SJCRH30 (cell line): ENCODE measurements at regions not wholly inside any gene's neighbourhood (a gene's known extent, or its start where the extent isn't known, plus 50 kb on each side); places are given as distances from the start of the nearest gene placed in this dataset.

Source experiments
- DNase-seq, 2 experiments: peaks; one replicate each; pipeline ENCODE4 v3.0.0-alpha.2; 2015 to 2020
- H3K27ac ChIP-seq: fragments of 250-450 bp; sonication (Bioruptor Pico); 2 replicates; pipeline ENCODE4 v1.5.1; 2020; ENCODE audit warnings: mild to moderate bottlenecking, moderate library complexity
- H3K27me3 ChIP-seq: fragments of 250-450 bp; sonication (Bioruptor Pico); 2 replicates; pipeline ENCODE4 v1.5.1; 2020; ENCODE audit warnings: mild to moderate bottlenecking, moderate library complexity
- H3K36me3 ChIP-seq: fragments of 250-450 bp; sonication (Bioruptor Pico); 2 replicates; pipeline ENCODE4 v1.5.1; 2020; ENCODE audit warnings: mild to moderate bottlenecking, moderate library complexity
- H3K4me1 ChIP-seq: fragments of 250-450 bp; sonication (Bioruptor Pico); 2 replicates; pipeline ENCODE4 v1.5.1; 2020; ENCODE audit warnings: mild to moderate bottlenecking, moderate library complexity
- H3K4me3 ChIP-seq: fragments of 250-450 bp; sonication (Bioruptor Pico); 2 replicates; pipeline ENCODE4 v1.5.1; 2020; ENCODE audit warnings: mild to moderate bottlenecking, moderate library complexity
- H3K9me3 ChIP-seq: fragments of 250-450 bp; sonication (Bioruptor Pico); replicated peaks from 2 replicates; pipeline ENCODE4 v1.5.1; 2020; ENCODE audit warnings: mild to moderate bottlenecking, moderate library complexity

DNA sequence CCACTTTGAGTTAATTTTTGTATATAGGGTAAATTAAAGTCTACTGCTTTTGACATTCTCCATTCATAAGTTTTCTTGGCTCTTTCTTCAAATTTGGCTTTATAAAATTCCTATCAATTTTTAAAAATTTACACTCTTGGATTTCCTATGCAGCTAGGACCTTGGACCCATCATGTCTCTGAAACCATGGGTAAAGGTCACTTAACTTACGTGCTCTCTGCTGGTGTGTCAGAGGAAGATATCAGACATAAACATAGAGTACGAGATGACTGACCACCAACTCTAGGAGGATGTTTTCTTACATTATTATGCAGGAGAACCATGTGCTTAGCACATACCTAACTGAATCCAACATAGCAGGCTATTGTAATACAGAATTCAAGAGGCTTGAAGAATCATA lies 62.5 kb upstream of the C1GALT1C1 start:
- no peaks in the 10 kb centered on the region for H3K4me1 ChIP-seq
- no peaks in the 10 kb centered on the region for H3K27me3 ChIP-seq
- no peaks in the 10 kb centered on the region for H3K36me3 ChIP-seq
- H3K9me3 ChIP-seq: no peaks in the 10 kb centered on the region
- H3K27ac ChIP-seq: no peak overlapping the region
- DNase-seq: no peak
- no peak overlapping the region for H3K4me3 ChIP-seq

DNA sequence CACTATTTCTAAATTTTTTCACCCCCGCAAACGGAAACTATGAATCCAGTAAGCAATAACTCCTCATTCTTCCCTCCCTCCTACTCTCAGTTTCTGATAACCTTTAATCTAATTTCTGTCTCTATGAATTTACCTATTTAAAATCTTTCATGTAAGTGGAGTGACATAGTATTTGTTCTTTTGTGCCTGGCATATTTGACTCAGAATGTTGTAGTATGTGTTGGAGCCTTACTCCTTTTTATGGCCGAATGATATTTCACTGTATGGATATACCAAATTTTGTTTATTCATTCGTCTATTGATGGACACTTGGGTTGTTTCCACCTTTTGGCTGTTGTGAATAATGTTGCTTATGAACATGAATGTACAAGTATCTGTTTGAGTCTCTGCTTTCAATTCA lies 61.1 kb upstream of the C1GALT1C1 start:
- Histone ChIP-seq H3K27me3 (no peaks in the 10 kb centered on the region), H3K27ac (no peak overlapping the region), H3K36me3 (no peaks in the 10 kb centered on the region), H3K4me1 (no peaks in the 10 kb centered on the region), H3K4me3 (no peak overlapping the region), H3K9me3 (no peaks in the 10 kb centered on the region)
- no peak for DNase-seq

DNA sequence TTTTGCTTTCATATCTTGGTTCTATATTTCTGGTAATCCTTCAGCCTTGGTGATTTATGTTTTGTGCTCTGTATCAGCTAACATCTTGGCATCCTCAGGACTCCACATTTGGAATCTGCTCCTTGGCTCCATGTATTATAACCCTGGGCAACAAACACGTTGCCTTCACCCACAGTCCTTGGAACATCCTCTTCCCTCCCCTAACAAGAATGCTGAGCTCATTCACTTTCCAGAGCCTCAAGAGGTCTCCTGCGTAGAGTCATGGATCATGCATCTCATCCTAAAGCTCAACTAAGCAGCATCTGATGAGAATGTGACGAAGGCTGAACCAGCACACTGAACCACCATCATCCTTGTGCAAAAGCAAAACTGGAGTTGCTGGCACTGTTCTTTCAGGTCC lies 60.5 kb upstream of the C1GALT1C1 start:
- Histone ChIP-seq H3K27ac (no peak overlapping the region), H3K27me3 (no peaks in the 10 kb centered on the region), H3K4me3 (no peak overlapping the region), H3K9me3 (no peaks in the 10 kb centered on the region), H3K4me1 (no peaks in the 10 kb centered on the region), H3K36me3 (no peaks in the 10 kb centered on the region)
- DNase-seq: no peak

DNA sequence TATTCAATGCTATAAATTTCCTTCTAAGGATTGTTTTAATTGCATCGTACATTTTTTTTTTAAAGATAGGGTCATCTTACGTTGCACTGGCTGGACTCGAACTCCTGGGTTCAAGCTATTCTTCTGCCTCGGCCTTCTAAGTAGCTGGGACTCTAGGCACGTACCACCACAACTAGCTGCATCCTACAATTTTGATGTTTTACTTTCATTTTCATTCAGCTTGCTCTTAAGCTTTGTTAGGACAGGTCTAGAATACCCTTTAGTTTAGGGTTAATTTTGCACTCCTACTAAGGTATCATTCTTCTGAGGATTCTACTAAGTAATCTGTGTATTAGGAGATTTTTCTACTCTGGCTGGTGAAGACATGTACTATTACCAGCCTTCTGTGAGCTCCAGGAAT lies 50.2 kb upstream of the C1GALT1C1 start:
- Histone ChIP-seq H3K4me1 (no peaks in the 10 kb centered on the region), H3K4me3 (no peak overlapping the region), H3K27me3 (no peaks in the 10 kb centered on the region), H3K27ac (no peak overlapping the region), H3K36me3 (no peaks in the 10 kb centered on the region), H3K9me3 (no peaks in the 10 kb centered on the region)
- DNase-seq: no peak
